ENCODE measurements at regions not wholly inside any gene's neighbourhood (a gene's known extent, or its start where the extent isn't known, plus 50 kb on each side); places are given as distances from the start of the nearest gene placed in this dataset.
"Not testable (repeated sequence)": the region's sequence is repeated elsewhere in the genome, so short reads cannot be mapped to it uniquely, and the experiment has no call there.

DNA sequence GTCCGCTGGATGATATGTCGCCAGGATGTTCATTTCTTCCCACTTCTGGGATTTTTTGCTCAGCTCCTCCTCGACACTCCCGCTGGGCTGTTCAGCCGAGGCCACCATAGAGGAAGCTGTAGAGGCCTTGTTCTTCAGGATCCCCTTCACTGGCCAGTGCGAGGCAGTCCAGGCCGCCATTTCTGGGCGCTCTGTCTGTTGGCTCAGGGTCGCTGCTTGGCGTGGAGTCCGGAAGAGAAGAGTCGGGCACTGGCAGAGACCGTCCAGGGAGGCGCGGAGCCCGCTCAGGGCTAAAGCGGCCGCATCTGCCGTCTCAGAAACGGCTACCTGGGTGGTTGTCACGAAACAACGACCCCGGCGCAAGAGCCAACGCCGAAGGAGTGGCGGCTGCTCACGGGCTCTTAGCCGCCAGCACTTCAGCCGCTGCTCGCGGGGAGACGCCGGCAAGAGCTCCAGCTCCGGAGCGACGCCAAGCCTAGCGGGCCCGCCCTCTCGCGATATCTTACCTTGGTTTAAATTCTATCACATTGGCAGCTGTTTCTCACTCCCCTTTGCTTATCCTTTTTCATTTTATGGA, 2395.9 kb upstream of the PCDH20 start:
- TF ChIP-seq, protein P1, sequence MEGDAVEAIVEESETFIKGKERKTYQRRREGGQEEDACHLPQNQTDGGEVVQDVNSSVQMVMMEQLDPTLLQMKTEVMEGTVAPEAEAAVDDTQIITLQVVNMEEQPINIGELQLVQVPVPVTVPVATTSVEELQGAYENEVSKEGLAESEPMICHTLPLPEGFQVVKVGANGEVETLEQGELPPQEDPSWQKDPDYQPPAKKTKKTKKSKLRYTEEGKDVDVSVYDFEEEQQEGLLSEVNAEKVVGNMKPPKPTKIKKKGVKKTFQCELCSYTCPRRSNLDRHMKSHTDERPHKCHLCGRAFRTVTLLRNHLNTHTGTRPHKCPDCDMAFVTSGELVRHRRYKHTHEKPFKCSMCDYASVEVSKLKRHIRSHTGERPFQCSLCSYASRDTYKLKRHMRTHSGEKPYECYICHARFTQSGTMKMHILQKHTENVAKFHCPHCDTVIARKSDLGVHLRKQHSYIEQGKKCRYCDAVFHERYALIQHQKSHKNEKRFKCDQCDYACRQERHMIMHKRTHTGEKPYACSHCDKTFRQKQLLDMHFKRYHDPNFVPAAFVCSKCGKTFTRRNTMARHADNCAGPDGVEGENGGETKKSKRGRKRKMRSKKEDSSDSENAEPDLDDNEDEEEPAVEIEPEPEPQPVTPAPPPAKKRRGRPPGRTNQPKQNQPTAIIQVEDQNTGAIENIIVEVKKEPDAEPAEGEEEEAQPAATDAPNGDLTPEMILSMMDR (IDR thresholded peaks at IDR 0.05), result not testable (repeated sequence)
- not testable (repeated sequence) for TF ChIP-seq POLR2A, EP300 (IDR thresholded peaks at IDR 0.05)
